ENCODE measurements at regions not wholly inside any gene's neighbourhood (a gene's known extent, or its start where the extent isn't known, plus 50 kb on each side); places are given as distances from the start of the nearest gene placed in this dataset.

DNA sequence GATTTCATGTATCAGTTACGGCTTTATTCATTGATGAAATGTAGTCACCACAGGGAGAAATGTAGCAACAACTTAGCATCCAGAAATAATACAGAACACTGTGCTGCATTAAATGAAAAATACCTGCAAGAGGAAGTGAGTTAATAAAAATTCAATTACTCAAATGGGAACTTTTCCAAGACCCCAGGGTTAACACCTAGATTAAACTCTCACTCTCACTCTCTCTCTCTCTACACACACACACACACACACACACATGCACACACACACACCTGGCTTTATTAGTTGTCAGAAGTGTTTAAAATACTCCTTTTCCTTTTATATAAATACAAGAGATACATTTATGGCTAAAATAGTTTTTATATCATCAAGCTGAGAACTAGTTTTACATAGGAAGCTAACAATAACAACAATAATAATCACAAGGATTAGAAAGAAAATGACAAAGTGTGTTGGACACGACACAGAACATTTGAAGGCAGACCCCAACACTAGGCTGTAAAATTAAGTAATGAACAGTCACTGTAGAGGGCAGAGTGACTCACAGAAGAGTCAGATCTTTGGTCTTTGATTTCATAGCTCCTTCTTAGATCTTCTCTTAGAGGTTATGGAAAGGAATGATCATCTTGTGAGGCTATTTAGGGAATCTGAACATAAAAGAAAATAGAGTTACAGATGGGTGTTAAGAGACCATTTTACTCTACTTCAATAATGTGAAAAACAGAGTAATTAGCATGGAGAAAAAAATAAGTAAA lies 1266.0 kb upstream of the ADGRL2 start:
- TF ChIP-seq POLR2A (IDR thresholded peaks at IDR 0.05): no peak
- no peak overlapping the region for H3K4me3 ChIP-seq
- H3K27me3 ChIP-seq: no peaks in the 10 kb centered on the region
- no peak overlapping the region for H3K27ac ChIP-seq
- no peaks in the 10 kb centered on the region for H3K36me3 ChIP-seq
- intact Hi-C loops (cut with DNase I): no loop called here
- DNase-seq: no peak
- WGBS, 2 donors: 63 to 66% methylated on average over 2 of the region's 2 CpGs
- H3K4me1 ChIP-seq: peaks cover 0 to 12% (median 0%) of the 10 kb centered on the region in 3 donors
- H3K9me3 ChIP-seq: no peaks in the 10 kb centered on the region

DNA sequence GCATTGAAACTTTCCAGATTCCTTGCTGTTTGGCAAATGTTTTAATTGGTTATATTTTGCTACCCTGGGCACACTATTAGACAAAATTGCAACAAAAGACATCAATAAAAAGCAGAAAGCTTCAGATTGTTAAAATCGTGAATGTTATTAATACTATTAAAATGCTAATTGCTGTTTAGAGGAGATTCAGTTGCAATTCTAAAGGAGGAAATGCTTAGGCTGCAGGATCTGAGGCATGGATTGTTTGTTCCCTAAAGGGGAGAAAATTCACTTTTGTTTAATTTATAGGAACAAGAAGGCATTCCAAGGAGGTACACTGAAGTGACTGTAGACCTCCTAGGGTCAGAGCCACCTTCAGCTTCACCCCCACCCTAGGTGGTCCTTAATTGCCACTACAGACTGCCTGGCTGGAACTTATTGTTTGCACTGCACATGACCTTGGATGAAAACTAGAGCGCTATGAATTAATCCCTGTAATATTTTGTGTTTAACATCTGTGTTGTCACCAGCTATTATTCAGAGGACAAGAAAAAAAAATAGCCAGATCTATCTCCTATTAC lies 1266.9 kb upstream of the ADGRL2 start:
- H3K4me3 ChIP-seq: no peak overlapping the region
- no peaks in the 10 kb centered on the region for H3K9me3 ChIP-seq
- H3K4me1 ChIP-seq: peaks cover 0 to 12% (median 0%) of the 10 kb centered on the region in 3 donors
- no peaks in the 10 kb centered on the region for H3K36me3 ChIP-seq
- WGBS, 2 donors: 22 to 26% methylated on average over 2 of the region's 2 CpGs
- no peak for TF ChIP-seq POLR2A (IDR thresholded peaks at IDR 0.05)
- TF ChIP-seq, protein P1, sequence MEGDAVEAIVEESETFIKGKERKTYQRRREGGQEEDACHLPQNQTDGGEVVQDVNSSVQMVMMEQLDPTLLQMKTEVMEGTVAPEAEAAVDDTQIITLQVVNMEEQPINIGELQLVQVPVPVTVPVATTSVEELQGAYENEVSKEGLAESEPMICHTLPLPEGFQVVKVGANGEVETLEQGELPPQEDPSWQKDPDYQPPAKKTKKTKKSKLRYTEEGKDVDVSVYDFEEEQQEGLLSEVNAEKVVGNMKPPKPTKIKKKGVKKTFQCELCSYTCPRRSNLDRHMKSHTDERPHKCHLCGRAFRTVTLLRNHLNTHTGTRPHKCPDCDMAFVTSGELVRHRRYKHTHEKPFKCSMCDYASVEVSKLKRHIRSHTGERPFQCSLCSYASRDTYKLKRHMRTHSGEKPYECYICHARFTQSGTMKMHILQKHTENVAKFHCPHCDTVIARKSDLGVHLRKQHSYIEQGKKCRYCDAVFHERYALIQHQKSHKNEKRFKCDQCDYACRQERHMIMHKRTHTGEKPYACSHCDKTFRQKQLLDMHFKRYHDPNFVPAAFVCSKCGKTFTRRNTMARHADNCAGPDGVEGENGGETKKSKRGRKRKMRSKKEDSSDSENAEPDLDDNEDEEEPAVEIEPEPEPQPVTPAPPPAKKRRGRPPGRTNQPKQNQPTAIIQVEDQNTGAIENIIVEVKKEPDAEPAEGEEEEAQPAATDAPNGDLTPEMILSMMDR (IDR thresholded peaks at IDR 0.05): no peak
- H3K27ac ChIP-seq: no peak overlapping the region
- no peak for DNase-seq
- intact Hi-C loops (cut with DNase I): no loop called here
- H3K27me3 ChIP-seq: no peaks in the 10 kb centered on the region

DNA sequence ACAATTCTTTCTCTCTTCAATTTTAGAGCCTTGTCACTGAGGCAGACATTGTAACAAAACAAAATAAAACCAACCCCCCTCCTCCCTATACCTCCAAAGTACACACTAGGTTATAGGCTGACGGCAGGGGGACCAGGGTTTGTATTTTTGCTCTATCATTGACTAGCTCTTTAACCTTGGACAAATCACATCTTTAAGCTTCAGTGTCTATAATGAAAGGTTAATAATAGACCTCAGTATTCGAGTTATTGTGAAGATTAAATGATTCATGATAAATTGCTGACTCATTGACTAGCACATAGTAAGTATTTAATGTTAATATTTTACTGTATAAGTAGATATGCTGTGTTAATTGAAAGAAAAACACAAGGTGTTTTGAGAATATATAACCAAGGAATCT lies 1267.6 kb upstream of the ADGRL2 start:
- 39 to 40% methylated on average over 2 of the region's 2 CpGs for WGBS, 2 donors
- Histone ChIP-seq H3K27ac (no peak overlapping the region), H3K4me1 (peaks cover 0 to 12% (median 0%) of the 10 kb centered on the region in 3 donors), H3K4me3 (no peak overlapping the region), H3K27me3 (no peaks in the 10 kb centered on the region), H3K9me3 (no peaks in the 10 kb centered on the region), H3K36me3 (no peaks in the 10 kb centered on the region)
- intact Hi-C loops (cut with DNase I): no loop called here
- DNase-seq: no peak
- no peak for TF ChIP-seq POLR2A (IDR thresholded peaks at IDR 0.05)
- TF ChIP-seq, protein P1 (IDR thresholded peaks at IDR 0.05): no peak

DNA sequence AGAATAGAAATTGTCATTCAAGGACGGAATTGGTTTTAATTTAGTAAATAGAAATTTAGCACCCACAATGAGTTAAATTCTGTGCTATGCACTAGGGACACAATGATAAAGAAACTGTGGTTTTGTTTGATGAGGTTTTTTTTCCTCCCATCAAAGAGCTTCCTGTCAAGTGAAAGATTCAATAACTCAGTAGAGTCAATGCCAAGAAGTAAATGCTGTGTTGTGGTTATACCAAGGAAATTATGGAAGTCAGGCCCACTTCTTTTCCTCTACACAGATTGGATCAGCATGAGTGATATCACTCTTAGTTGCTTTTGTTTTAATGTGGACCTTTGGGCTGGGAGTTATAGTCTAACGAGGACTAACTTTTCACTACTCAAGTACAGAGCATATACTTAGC lies 1269.6 kb upstream of the ADGRL2 start:
- Histone ChIP-seq H3K9me3 (no peaks in the 10 kb centered on the region), H3K4me1 (peaks cover 0 to 12% (median 0%) of the 10 kb centered on the region in 3 donors), H3K27ac (no peak overlapping the region), H3K36me3 (no peaks in the 10 kb centered on the region), H3K27me3 (no peaks in the 10 kb centered on the region), H3K4me3 (no peak overlapping the region)
- intact Hi-C loops (cut with DNase I): no loop called here
- WGBS, 2 donors: 38 to 54% methylated on average over 2 of the region's 2 CpGs
- TF ChIP-seq, protein P1 (IDR thresholded peaks at IDR 0.05): no peak
- TF ChIP-seq POLR2A (IDR thresholded peaks at IDR 0.05): no peak
- no peak for DNase-seq

DNA sequence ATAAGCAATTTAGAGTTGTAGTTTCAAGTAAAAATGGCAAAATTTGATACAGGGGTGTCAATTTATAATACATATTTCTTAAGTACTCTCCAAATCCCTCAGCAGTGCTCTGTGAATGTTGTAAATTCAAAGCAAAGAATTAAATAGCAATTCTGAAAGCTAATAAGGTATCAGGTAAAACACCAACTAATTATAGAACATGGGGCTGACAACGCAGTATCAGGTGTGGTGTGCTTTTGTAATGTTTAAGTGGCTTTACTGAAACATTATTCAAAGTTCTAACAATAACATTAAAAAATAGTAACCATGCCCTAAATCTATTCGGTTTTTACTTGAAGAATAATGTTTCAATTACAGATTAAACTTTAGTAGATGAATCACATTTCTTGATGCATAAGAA lies 1271.2 kb upstream of the ADGRL2 start:
- H3K4me1 ChIP-seq: peaks cover 0 to 12% (median 0%) of the 10 kb centered on the region in 3 donors
- H3K36me3 ChIP-seq: no peaks in the 10 kb centered on the region
- no peak for DNase-seq
- no peak overlapping the region for H3K4me3 ChIP-seq
- no peaks in the 10 kb centered on the region for H3K27me3 ChIP-seq
- 74 to 82% methylated on average over 2 of the region's 2 CpGs for WGBS, 2 donors
- intact Hi-C loops (cut with DNase I): no loop called here
- H3K27ac ChIP-seq: no peak overlapping the region
- no peak for TF ChIP-seq POLR2A (IDR thresholded peaks at IDR 0.05)
- TF ChIP-seq, protein P1 (IDR thresholded peaks at IDR 0.05): no peak
- H3K9me3 ChIP-seq: no peaks in the 10 kb centered on the region
